CD14-positive monocyte (primary cell): ENCODE measurements at regions not wholly inside any gene's neighbourhood (a gene's known extent, or its start where the extent isn't known, plus 50 kb on each side); places are given as distances from the start of the nearest gene placed in this dataset.

Source experiments
- DNase-seq, 3 donors: peaks; one replicate each; pipeline ENCODE4 v3.0.0-alpha.2; 2011 to 2022
- H2AFZ ChIP-seq: 2 replicates; pipeline ENCODE4 v1.6.0; 2012; ENCODE audit warnings: mild to moderate bottlenecking, low read depth, low read length, inconsistent platforms; ENCODE audit not compliant: insufficient read depth, poor library complexity, severe bottlenecking
- H3K27ac ChIP-seq, 2 donors: 1 replicate in 1 of 2; 2 replicates in 1 of 2; pipeline ENCODE4 v1.5.1; 2012 to 2013; ENCODE audit warnings: low read length in 2 of 2, control low read depth in 1 of 2, inconsistent platforms in 1 of 2, low read depth in 1 of 2, mild to moderate bottlenecking in 1 of 2
- H3K27me3 ChIP-seq, 2 donors: one replicate each; pipeline versions ENCODE4 v1.6.0 to v1.6.1; 2011 to 2013; ENCODE audit warnings: low read length in 2 of 2; ENCODE audit not compliant: control insufficient read depth in 2 of 2, insufficient read depth in 2 of 2
- H3K36me3 ChIP-seq, 2 donors: replicated peaks in 1 of 2; 1 replicate in 1 of 2; 2 replicates in 1 of 2; pipeline versions ENCODE4 v1.5.1 to v1.6.1; 2012 to 2013; ENCODE audit warnings: low read length in 2 of 2, control low read depth in 1 of 2, inconsistent platforms in 1 of 2, mild to moderate bottlenecking in 1 of 2; ENCODE audit not compliant: insufficient read depth in 2 of 2, control insufficient read depth in 1 of 2
- H3K4me1 ChIP-seq, 2 donors: 1 replicate in 1 of 2; 2 replicates in 1 of 2; pipeline versions ENCODE4 v1.5.1 to v1.6.1; 2012 to 2013; ENCODE audit warnings: low read length in 2 of 2, control low read depth in 1 of 2, inconsistent platforms in 1 of 2, mild to moderate bottlenecking in 1 of 2, moderate library complexity in 1 of 2; ENCODE audit not compliant: insufficient read depth in 2 of 2, control insufficient read depth in 1 of 2
- H3K4me2 ChIP-seq: replicated peaks from 2 replicates; pipeline ENCODE3; 2012; ENCODE audit warnings: low read length, moderate library complexity, mild to moderate bottlenecking; ENCODE audit not compliant: poor library complexity, severe bottlenecking; ENCODE audit errors: extremely low read depth
- H3K4me3 ChIP-seq, 3 experiments: fragments of 200-600 bp in 1 of 3; sonication (generic) in 1 of 3; replicated peaks in 1 of 3; 1 replicate in 2 of 3; 2 replicates in 1 of 3; pipeline ENCODE4 v1.5.1; 2011 to 2013; ENCODE audit warnings: low read length in 3 of 3, mild to moderate bottlenecking in 3 of 3, control low read depth in 2 of 3, low read depth in 2 of 3, inconsistent platforms in 1 of 3, moderate library complexity in 1 of 3
- H3K79me2 ChIP-seq: 2 replicates; pipeline ENCODE4 v1.6.0; 2012; ENCODE audit warnings: mild to moderate bottlenecking, control low read depth, inconsistent platforms, low read length, moderate library complexity; ENCODE audit not compliant: insufficient read depth
- H3K9ac ChIP-seq: 2 replicates; pipeline ENCODE4 v1.6.0; 2017; ENCODE audit warnings: low read length, mild to moderate bottlenecking; ENCODE audit not compliant: insufficient read depth, poor library complexity, severe bottlenecking
- H3K9me3 ChIP-seq, 2 donors: replicated peaks in 1 of 2; 1 replicate in 1 of 2; 2 replicates in 1 of 2; pipeline versions ENCODE4 v1.5.1 to v1.6.1; 2012 to 2013; ENCODE audit warnings: low read length in 2 of 2, control low read depth in 1 of 2; ENCODE audit not compliant: control insufficient read depth in 1 of 2, insufficient read depth in 1 of 2
- H4K20me1 ChIP-seq: 2 replicates; pipeline ENCODE4 v1.6.0; 2012; ENCODE audit warnings: mild to moderate bottlenecking, low read length, control low read depth, moderate library complexity; ENCODE audit not compliant: insufficient read depth
- H3K27ac Mint-ChIP-seq, 7 donors: one replicate each; pipeline ENCODE4 v1.8.0; 2020; ENCODE audit warnings: mild to moderate bottlenecking in 7 of 7, mixed read lengths in 7 of 7, moderate library complexity in 6 of 7, inconsistent platforms in 2 of 7
- H3K27me3 Mint-ChIP-seq, 3 donors: one replicate each; pipeline ENCODE4 v1.8.0; 2021 to 2022; ENCODE audit warnings: low read depth in 3 of 3, mild to moderate bottlenecking in 3 of 3, mixed read lengths in 3 of 3, moderate library complexity in 3 of 3, inconsistent platforms in 1 of 3
- H3K36me3 Mint-ChIP-seq, 2 donors: one replicate each; pipeline ENCODE4 v1.8.0; 2020; ENCODE audit warnings: mixed read lengths in 2 of 2, inconsistent platforms in 1 of 2, mild to moderate bottlenecking in 1 of 2
- H3K4me1 Mint-ChIP-seq: one replicate; pipeline ENCODE4 v1.8.0; 2020; ENCODE audit warnings: mild to moderate bottlenecking, mixed read lengths
- H3K4me3 Mint-ChIP-seq, 2 donors: one replicate each; pipeline ENCODE4 v1.8.0; 2020; ENCODE audit warnings: mild to moderate bottlenecking in 2 of 2, mixed read lengths in 2 of 2, moderate library complexity in 1 of 2
- H3K9me3 Mint-ChIP-seq, 7 donors: one replicate each; pipeline ENCODE4 v1.8.0; 2020 to 2022; ENCODE audit warnings: mixed read lengths in 7 of 7, mild to moderate bottlenecking in 6 of 7, moderate library complexity in 6 of 7, inconsistent platforms in 2 of 7
- CTCF ChIP-seq: fragments of 200-600 bp; IDR thresholded peaks from one replicate; pipeline ENCODE4 v1.8.0; 2022; ENCODE audit warnings: antibody characterized with exemption, mild to moderate bottlenecking
- WGBS: methylation state at CpG from one replicate; pipeline ENCODE4 v1.1.5; 2013; ENCODE audit warnings: missing lambda C conversion rate; ENCODE audit not compliant: insufficient coverage; 5-methylcytosine and 5-hydroxymethylcytosine counted together
- intact Hi-C, 2 donors: fragments of 100-400 bp; cut with micrococcal nuclease; formaldehyde crosslinking; loops; one replicate each; pipeline versions ENCODE4 v1.15.0 to v1.15.1; 2023

GRCh38 chr6:130740308-130740707, 86.9 kb upstream of the SMLR1 start:
- no peak overlapping the region for H3K27ac ChIP-seq
- H3K4me2 ChIP-seq: no peak overlapping the region
- no peaks in the 10 kb centered on the region for H3K36me3 ChIP-seq
- no peak overlapping the region for H2AFZ ChIP-seq
- H3K4me3 Mint-ChIP-seq: no peak overlapping the region
- no peak overlapping the region for H3K4me3 ChIP-seq
- H3K36me3 Mint-ChIP-seq: no peaks in the 10 kb centered on the region
- H3K79me2 ChIP-seq: no peaks in the 10 kb centered on the region
- peaks cover 1 to 5% (median 3%) of the 10 kb centered on the region in 3 donors for H3K27me3 Mint-ChIP-seq
- H3K27ac Mint-ChIP-seq: no peak overlapping the region
- no peaks in the 10 kb centered on the region for H4K20me1 ChIP-seq
- H3K9me3 ChIP-seq: no peaks in the 10 kb centered on the region
- H3K4me1 Mint-ChIP-seq: no peaks in the 10 kb centered on the region
- no peak overlapping the region for H3K9ac ChIP-seq
- no peak for TF ChIP-seq CTCF
- intact Hi-C loops: no loop called here
- peaks cover 0 to 3% (median 0%) of the 10 kb centered on the region in 7 donors for H3K9me3 Mint-ChIP-seq
- DNase-seq: no peak
- H3K27me3 ChIP-seq: no peaks in the 10 kb centered on the region
- H3K4me1 ChIP-seq: no peaks in the 10 kb centered on the region

GRCh38 chr6:130742131-130742681, 85.0 kb upstream of the SMLR1 start:
- Histone ChIP-seq H3K4me1 (no peaks in the 10 kb centered on the region), H3K9me3 (no peaks in the 10 kb centered on the region), H3K9ac (no peak overlapping the region), H3K27me3 (no peaks in the 10 kb centered on the region), H3K79me2 (no peaks in the 10 kb centered on the region), H3K27ac (no peak overlapping the region), H3K4me2 (no peak overlapping the region), H3K4me3 (no peak overlapping the region), H2AFZ (no peak overlapping the region), H3K36me3 (no peaks in the 10 kb centered on the region), H4K20me1 (no peaks in the 10 kb centered on the region)
- Mint-ChIP-seq H3K36me3 (no peaks in the 10 kb centered on the region), H3K9me3 (peaks cover 0 to 3% (median 0%) of the 10 kb centered on the region in 7 donors), H3K27ac (no peak overlapping the region), H3K27me3 (peaks cover 1 to 5% (median 5%) of the 10 kb centered on the region in 3 donors), H3K4me1 (no peaks in the 10 kb centered on the region), H3K4me3 (no peak overlapping the region)
- no peak for DNase-seq
- WGBS: 97% methylated on average over 4 of the region's 7 CpGs
- intact Hi-C loops: no loop called here
- TF ChIP-seq CTCF: no peak
